NOMO-1 (cell line): ENCODE measurements at regions not wholly inside any gene's neighbourhood (a gene's known extent, or its start where the extent isn't known, plus 50 kb on each side); places are given as distances from the start of the nearest gene placed in this dataset.
"Not testable (repeated sequence)": the region's sequence is repeated elsewhere in the genome, so short reads cannot be mapped to it uniquely, and the experiment has no call there.

Experiments used
- DNase-seq, 2 experiments: peaks; one replicate each; lab custom pipeline; 2025; ENCODE audit not compliant: unreplicated experiment in 2 of 2; lab: John Stamatoyannopoulos, UW

DNA sequence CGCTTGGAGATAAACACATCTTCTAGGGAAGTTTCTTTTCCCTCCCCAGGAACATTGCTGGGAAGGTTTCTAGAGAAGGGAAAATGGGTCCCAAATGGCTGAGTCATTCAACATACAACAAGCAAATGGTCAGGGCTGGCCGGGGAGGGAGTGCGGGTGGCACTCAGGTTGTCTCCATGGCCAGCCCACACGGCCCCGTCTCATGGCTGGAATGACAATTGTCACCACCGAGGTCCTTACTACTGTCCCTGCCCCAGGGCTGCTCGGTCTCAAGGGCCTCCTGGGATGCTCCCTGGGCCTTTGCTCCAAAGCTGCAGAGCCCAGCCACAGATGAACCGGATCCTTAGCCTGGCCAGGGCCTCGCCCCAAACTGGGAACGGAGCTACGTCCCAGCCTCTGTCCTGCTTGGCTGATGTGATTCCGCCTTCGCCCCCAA is 121.9 kb downstream of the FGF18 start:
- DNase-seq, result no peak

DNA sequence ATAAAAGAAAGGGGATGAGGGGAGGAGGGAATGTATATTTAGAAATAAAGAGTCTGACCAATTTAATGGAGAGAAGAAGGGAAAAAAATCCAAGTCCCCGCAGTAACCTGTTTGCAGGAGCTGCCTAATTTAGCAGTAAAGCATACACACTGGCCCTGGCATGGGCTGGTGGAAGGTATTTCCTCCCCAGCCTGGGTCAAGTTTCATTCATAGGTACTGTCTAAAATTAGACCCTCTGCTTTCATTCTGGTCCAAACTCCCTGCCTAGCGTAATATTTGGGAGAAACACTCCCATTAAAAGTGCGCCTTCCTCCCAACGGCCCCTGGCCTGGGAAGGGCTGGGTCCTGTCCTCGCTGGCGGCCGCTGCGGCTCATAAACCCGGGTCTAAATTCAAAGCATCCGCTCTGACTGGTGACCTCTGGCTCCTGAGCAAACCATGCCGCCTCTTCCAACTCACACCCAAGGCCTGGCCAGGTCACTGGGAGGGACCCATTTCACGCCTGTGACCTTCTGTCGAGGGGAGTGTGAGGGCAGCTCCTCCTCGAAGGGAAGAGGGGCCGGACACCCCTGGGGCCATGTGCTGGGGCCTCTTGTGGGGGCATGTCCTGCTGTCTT is 123.2 kb downstream of the FGF18 start:
- DNase-seq, result no peak

DNA sequence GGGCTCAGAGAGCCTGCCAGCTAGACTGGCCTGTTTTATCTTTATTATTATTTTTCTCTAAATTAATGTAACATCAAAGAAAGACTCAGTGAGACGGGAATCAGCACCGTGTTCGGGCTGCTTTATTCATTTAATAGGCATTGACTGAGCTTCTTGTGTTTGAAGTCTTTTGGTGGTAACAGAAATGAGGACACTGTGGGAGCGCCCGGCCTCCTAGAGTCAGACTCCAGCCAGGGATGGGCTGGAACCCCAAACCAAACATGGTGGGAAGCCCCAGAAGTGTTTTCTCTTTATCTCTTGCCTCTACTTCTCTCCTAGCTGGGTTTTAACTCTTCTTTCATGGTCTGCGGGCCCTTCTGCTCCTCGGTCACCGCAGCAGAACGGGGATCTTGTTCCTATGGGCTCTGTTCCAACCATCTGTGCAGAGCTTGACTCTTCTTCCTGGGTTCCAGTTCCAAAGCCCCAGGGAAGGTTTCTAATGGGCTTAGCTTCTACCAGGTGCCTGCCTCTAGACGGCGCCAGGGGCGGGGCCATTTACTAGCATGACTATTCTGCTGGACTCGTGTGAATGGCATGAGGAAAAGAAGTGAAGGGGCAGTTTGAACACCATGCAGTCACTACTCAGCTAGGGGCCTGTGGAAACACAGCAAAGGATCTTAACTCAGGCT is 123.8 kb downstream of the FGF18 start:
- DNase-seq, result no peak

DNA sequence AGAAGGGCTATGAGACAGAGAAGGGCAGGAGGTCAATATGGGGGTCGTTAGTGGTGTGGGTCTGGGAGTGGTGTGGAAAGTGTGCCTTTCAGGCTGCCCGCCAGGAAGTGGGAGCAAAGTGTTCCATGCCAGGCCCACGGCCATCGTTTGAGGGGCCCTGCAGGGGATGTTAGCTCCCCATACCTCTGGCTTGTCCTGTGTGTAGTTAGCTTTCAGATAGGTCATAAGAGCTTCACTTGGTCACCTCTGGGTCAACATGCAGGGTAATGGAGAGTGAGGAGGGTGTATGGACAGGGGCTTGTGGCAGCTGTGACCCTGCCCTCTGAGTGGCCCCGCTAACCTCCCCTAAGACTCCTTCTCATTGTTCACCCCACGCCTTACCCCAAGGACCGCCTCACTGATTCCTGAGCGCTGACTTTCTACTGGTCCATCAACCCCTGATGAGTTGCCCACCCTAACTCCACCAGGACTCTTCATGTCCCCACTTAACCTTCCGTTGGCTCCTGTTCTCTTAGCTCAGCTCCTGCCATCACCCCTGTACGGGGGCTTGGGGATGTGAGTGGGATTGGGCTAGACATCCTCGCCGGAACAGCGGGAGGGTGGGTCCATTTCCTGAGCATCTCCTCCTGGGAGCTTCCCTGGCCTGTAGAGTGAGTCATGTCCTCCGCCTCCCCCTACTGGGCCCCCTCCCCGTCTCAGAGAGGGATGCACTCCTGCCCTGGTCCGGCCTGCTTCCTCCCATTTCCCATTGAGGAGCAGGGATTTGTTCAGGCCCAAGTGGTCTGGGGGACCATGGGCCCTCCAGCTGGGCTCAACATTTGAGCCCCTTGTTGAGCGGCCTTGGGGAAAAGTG is 125.7 kb downstream of the FGF18 start:
- no peak for DNase-seq

DNA sequence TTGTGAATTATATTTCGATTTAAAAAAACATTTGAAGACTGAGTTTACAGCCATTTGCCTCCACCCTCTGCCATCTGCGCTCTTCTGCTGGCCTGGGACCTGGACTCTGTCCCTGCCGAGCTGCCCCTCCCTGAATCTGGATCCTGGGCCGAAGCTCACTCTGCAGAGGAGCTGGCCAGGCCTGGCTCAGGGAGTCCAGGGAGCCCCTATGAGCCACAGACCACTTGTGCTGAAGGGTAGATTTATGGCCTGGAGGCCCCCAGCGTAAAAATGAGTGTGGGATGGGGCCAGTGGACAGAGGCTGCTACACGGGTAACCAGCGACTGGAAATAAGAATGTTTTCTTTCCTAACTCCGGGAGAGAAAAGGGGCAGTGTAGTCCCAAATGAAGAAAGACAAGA is 129.8 kb downstream of the FGF18 start:
- no peak for DNase-seq

DNA sequence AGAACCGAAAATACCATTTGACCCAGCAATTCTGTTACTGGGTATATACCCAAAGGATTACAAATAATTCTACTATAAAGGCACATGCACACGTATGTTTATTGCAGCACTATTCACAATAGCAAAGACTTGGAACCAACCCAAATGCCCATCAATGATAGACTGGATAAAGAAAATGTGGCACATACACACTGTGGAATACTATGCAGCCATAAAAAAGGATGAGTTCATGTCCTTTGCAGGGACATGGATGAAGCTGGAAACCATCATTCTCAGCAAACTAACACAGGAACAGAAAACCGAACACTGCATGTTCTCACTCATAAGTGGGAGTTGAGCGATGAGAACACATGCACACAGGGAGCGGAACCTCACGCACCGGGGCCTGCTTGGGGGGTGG is 134.4 kb downstream of the FGF18 start:
- not testable (repeated sequence) for DNase-seq

DNA sequence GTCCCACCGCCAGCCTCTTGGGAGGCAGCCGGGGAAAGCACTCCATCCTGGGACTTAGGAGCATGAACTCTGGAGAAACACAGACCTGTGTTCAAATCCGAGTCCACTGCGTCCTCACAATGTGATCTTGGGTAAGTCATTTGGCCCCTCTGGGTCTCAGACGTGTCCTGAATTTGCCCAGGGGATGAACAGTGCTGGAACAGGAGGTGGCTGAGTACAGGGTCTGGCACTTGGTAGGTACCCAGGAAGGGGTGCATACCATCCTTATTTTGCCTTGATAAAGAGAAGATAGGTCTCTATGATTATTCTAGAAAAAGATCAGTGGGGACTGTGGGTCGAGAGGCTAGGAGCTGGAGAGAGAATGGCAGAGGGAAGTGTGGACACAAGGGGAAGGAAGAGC is 135.7 kb downstream of the FGF18 start:
- DNase-seq, result no peak

DNA sequence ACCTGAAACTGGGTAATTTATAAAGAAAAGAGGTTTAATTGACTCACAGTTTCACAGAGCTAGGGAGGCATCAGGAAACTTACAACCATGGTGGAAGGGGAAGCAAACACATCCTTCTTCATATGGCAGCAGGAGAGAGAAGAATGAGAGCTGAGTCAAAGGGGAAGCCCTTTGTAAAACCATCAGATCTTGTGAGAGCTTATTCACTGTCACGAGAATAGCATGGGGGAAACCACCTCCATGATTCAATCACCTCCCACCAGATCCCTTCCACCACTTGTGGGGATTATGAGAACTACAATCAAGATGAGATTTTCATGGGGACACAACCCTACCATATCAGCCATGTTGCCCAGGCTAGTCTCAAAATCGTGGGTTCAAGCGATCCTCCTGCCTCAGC is 143.4 kb downstream of the FGF18 start:
- DNase-seq, result no peak

DNA sequence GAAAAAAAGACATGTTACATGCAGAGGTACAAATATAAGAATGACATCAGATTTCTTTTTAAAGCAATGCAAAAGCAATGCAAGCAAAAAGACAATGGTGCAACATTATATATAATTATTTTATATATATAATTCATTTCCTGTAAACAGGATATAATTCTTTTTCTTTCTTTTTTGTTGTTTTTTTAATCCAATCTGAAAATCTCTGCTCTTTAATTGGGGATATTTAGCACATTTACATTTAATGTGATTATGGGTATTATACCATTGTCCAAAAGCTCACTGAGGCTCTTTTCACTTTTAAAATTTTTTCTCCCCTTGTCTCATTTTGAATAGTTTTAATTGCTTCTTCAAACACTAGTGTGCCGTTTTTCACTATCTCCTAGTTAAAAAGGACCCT is 148.9 kb downstream of the FGF18 start:
- no peak for DNase-seq

DNA sequence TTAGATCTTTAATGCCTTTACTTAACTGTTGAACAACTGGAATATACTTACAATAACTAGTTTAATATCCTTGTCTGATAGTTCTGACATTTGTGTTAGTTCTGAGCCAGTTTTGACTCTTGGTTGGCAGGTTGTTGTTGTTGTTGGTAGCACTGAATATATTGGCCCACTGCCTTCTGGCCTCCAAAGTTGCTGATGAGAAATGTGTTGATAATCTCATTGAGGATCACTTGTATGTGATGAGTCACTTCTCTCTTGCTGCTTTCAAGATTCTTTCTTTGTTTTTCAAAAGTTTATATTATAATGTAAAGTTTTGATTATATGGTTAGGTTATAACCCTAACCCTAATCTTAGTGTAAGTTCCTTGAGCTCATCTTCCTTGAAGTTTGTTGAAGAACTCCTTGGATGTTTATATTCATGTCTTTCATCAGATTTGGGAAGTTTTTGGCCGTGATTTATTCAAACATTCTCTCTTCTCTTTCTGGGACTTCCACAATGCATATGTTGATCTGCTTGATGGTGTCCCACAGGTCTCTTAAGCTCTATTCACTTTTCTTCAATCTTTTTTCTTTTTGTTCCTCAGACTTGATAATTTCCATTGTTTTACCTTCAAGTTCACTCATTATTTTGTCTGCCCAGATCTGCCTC is 149.7 kb downstream of the FGF18 start:
- DNase-seq, result no peak

DNA sequence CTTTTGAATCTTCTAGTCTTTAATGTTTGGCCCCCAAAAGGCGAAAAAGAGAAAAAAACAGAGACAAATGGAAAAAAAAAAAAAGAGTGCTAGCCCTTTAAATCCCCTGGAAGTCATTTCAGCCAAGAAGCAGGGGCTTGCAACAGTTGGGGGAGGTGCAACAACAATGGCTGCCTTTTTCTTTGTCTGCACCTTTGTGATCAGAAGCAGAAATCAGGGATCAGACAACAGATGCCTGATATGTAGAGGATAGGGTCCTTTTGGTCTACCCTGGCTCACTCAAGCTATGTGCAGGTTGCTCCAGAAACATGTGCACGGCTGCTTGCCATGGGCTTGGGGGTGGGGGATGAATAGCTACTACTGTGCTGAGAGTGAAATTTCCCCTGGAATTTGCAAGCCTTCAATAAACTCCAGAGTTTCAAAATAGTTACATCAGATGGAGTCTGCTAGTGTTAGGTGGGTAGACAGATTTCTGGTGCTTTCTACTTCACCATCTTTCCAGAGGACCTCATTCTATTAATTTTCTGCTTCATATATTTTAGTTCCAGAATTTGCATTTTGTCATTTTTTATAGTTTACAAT is 150.9 kb downstream of the FGF18 start:
- DNase-seq, result no peak

DNA sequence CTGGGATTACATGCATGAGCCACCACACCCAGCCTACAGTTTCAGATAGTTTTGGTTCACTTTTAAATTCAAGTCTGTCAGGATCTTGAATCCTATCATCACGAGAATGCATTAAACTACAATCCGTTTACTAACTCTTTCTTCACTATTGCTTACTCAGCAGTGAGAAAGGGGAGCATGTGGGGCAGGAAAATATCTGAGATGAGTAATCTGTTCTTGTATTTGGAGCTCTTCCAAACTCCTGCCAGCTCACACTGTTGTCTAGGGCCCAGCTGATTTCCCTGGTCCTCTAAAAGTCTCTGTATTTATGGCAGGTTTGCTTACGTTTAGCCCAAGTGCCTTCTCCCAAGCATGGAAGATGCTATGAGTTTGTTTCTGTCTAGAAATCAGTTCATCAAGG is 152.2 kb downstream of the FGF18 start:
- no peak for DNase-seq

DNA sequence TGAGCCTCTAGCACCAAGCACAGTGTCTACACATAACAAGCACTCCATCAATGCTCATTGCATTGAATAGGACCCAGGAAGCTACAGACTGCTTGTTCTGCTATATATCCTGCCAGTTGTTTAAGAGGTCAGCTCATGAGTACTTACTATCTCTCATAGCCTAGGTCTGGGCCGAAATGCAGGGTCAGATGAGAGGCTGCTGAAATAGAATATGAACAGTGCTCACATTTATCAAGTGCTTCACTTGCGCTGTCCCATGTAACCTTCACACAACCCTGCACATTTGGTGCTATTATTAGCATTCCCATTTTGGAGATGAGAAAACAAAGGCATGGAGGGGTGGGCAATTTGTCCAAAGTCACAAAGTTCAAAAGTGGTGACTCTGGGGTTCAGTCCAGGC is 153.6 kb downstream of the FGF18 start:
- DNase-seq, result no peak

DNA sequence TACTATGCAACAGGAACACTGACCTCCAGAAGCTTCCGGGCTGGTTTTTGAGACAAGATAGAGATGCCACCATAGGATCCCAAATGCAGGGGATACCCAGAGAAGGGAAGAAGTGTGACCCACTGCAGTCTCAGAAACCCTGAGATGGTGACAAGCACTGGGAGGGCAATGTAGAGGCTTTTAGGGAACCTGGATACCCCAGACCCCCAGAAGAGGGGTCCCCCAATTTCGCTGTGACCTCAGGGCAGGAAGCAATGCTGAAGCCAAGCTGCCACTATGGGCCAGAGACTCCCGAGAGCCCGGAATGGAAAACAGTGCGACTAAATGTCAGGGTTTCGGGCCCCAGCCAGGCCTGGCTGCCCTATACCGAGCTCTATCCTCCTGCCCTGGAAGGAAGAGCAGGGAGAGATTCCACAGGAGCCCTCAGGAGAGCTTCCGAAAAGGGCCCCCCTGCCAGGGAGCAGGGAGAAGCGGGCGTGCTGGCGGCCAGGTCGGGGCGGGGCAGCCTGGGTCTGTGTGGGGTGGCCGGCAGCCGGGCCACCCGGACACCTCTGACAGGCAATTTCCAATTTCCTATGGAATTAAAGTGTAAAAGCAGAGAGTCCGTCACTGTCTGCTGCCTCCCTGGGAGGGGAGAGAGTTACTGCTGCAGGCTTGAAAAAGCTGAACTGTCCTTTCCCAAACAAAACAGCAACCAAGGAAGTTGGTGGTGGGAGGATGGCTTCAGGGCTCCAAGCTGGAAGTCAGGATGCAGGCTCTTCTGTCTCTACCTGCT is 154.2 kb downstream of the FGF18 start:
- DNase-seq, result no peak

DNA sequence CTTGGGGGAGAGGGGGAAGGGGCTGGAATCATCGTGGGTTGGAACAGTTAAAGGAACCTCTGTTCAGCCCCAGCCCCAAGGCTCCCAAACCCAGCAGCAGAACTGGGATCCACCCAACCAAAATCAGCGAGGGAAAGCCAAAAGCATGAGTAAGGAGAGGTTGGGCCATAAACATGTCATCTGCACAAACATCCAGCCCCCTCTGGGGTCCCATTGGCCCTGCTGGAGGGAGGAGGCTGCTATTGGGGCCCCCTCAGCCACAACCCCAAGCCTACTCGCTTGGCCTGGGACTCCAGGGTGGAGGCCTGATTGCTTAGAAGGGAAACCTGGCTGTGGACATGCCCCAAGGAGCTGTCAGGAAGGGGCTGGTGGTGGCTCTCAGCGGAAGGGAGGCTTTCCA is 154.9 kb downstream of the FGF18 start:
- DNase-seq, result no peak

DNA sequence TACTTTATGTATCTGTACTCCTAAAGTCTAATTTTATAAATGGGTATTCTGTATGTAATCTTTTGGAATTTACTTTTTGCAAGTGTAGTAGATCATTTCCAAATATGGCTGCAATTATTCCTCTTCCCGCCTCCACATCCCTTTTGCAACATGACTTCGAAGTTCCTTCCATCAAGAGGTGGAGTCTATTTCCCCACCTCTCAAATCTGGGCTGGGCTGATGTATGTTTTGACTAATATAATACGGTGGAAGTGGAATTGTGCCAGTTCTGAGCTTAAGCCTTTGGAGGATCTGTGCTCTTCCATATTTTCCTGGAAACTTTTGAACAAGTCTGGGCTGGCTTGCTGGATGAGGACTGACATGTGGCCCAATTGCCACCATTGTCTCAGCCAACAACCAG is 155.9 kb downstream of the FGF18 start:
- no peak for DNase-seq

DNA sequence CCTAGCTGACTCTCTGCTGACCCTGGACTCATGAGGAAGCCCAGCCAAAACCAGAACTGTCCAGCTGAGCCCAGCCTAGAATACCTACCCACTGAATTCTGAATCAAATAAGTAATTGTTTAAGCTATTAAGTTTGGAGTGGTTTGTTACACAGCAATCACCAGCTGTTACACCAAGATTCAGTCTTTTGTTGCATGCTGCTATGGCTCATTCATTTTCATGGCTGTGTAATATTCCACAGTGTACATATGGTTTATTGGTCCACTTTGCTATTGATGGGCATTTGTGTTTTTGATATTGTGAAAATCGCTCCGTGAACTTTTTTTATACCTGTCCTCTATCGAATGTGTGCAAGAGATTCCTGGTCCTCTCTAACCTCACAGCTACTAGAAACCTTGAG is 156.4 kb downstream of the FGF18 start:
- no peak for DNase-seq

DNA sequence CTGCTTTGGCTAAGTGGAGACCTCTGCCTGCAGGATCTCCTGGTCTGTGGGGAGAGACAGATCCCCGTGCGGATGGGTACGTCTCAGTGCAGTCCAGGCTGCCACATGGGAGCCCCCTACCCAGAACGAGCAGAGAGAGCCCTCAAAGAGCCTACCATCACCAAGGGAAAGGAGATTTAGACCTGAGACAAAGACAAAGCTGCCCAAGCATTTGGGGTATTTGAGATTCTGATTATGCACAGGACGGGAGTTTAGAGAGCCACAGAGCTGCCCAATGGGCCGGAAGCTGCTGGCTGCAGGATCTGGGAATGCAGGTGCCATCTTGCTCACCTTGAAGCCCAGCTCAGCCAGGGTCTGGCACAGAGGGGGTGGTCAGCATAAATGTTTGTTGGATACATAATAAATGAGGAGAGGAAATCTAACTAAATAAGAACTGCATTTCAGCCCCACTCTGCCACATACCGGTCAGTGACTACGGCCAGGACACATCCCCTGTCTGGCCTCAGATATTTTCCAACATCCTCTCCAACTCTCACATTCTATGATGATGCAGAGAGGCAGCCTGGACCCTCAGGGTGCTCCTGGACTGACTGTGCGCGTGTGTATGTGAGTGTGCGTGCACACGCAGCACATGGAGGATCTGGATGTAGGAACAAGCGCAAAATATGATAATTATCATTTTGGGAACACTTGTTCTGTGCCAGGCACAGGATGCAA is 157.8 kb downstream of the FGF18 start:
- DNase-seq, result no peak

DNA sequence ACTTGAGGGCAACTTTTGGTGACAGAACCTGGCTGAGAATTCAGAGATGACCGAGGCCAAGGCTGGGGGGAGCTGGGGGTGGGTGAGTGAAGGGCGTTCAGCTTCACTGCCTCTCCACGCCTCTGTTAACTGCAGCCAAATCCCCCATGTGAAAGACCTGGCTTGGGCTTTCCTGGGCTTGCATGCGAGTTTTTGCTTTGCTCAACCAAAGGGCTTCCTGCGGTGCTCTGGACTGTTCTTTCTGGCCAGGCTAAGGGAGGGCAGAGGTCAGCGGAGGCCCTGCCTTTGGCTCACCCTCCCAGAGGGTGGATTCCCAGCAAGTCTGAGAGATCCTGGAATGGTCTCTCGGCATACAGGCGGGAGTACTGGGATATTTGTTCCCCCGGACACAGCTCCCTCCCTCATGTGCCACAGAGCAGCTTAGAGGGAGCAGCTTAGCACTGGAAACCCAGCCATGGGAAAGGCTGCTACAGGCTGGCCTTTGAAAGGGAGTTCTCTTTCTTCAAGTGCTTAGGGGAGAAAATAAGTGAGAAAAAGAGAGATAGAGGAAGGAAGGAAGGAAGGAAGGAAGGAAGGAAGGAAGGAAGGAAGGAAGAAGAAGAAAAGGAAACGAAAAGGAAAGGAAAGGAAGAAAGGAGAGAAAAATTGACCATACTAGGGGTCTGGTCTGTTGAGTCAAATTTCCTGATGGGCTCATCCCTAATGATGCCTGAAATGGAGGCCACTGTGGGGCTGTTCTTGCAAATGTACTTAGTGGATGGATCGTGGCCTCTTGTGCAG is 158.8 kb downstream of the FGF18 start:
- no peak for DNase-seq
